ENCODE measurements at regions not wholly inside any gene's neighbourhood (a gene's known extent, or its start where the extent isn't known, plus 50 kb on each side); places are given as distances from the start of the nearest gene placed in this dataset.

DNA sequence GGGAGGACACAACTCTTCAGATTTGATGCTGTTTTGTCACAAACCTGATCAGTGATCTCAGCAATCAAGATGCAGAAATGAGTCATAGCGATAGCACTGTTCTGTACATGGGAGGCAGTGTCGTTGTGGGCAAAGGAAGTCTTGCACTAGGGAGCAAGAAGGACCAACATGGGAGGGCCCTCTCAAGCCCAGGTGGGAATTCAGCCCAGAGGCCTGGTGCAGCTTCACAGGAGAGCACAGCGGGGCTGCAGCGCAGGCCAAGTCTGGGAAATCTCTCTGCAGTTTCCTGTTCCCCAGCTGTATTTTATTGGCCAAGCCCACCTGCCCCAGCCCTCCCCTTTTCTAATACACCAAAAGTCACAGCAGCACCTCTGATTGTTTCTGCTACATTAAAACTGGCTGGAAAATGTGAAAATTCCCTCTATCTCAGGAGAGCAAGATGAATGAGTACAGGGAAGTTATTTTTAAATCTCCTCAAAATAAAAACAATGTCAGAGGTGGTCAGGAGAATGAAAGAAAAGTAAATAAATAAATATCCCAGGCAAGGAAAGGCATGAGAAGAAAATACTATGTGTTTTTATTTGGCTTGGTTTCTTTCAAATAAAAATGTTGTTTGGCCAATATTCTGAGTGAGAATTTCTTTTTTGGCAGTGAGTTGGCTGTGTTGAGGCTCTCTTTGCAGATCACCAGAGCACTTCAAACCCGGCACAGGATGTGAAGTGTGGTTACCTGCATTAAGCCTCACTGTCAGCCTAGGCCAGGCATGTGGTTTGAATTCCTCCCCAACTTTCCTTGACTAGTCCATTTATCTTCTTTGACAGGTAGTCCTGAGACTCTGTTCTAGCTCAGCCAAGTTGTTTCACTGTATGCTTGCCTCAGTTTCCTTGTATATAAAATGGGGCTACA, 422.1 kb downstream of the PLPP3 start:
- no peaks in the 10 kb centered on the region for H3K36me3 ChIP-seq (replicated peaks in 1 of 2; ENCODE audit: control insufficient read depth in 1 of 2, insufficient read depth in 2 of 2, low read length in 2 of 2)
- H3K27ac ChIP-seq (ENCODE audit: extremely low read length, insufficient read depth, low read length), result no peak overlapping the region
- no peak overlapping the region for H3K4me3 ChIP-seq (replicated peaks in 1 of 3; ENCODE audit: insufficient read depth in 1 of 3, low read depth in 2 of 3, low read length in 3 of 3)
- no peak for FAIRE-seq
- no peak overlapping the region for H3K9ac ChIP-seq (ENCODE audit: insufficient read depth, low read depth, low read length)
- in situ Hi-C loops (cut with HindIII; ENCODE audit: extremely low pct_ligation_motif_present, low pct_unique_long_range_greater_than_20kb), result no loop called here
- H3K27me3 ChIP-seq (ENCODE audit: control insufficient read depth in 1 of 2, insufficient read depth in 2 of 2, low read length in 2 of 2), result no peaks in the 10 kb centered on the region
- no peaks in the 10 kb centered on the region for H4K20me1 ChIP-seq (ENCODE audit: insufficient read depth, low read length)
- H3K9me3 ChIP-seq (ENCODE audit: low read length), result no peaks in the 10 kb centered on the region
- no peaks in the 10 kb centered on the region for H3K79me2 ChIP-seq (ENCODE audit: insufficient read depth, low read length)
- no peak for ATAC-seq
- no peak for DNase-seq (ENCODE audit: low spot score)
- 74% methylated on average over 5 of the region's 5 CpGs for WGBS (ENCODE audit: low lambda C conversion rate)
- intact Hi-C loops (cut with micrococcal nuclease; ENCODE audit: unreplicated experiment), result no loop called here
- ChIA-PET CTCF (ENCODE audit: low intra/inter-chr PET ratio, low total read pairs) (no interaction called here), POLR2A (no interaction called here)
- H2AFZ ChIP-seq (ENCODE audit: low read length), result no peak overlapping the region
- BruUV-seq (replicated peaks), result no TSS peak
- H3K4me1 ChIP-seq (ENCODE audit: insufficient read depth, low read length), result no peaks in the 10 kb centered on the region
- H3K4me2 ChIP-seq (ENCODE audit: low read depth, low read length), result no peak overlapping the region
- TF ChIP-seq ZNF205 (CRISPR knock-in tag; IDR thresholded peaks at IDR 0.05) (no peak), BORCS8-MEF2B (CRISPR knock-in tag; IDR thresholded peaks at IDR 0.05) (no peak), ZNF547 (CRISPR knock-in tag; IDR thresholded peaks at IDR 0.05) (no peak), ZNF629 (CRISPR knock-in tag; conservative IDR thresholded peaks at IDR 0.05) (no peak), RELA (CRISPR knock-in tag; IDR thresholded peaks at IDR 0.05) (no peak), LCORL (IDR thresholded peaks at IDR 0.05) (no peak), LCORL (CRISPR knock-in tag; IDR thresholded peaks at IDR 0.05) (no peak), ZNF17 (CRISPR knock-in tag; IDR thresholded peaks at IDR 0.05) (no peak), ZNF224 (CRISPR knock-in tag; IDR thresholded peaks at IDR 0.05) (no peak), BRCA1 (CRISPR knock-in tag; IDR thresholded peaks at IDR 0.05) (no peak), MIER3 (CRISPR knock-in tag; IDR thresholded peaks at IDR 0.05; ENCODE audit: borderline replicate concordance) (no peak), CAMTA2 (CRISPR knock-in tag; IDR thresholded peaks at IDR 0.05; ENCODE audit: borderline replicate concordance) (no peak), TGIF2 (CRISPR knock-in tag; IDR thresholded peaks at IDR 0.05) (no peak)
- TF ChIP-seq, protein P1, sequence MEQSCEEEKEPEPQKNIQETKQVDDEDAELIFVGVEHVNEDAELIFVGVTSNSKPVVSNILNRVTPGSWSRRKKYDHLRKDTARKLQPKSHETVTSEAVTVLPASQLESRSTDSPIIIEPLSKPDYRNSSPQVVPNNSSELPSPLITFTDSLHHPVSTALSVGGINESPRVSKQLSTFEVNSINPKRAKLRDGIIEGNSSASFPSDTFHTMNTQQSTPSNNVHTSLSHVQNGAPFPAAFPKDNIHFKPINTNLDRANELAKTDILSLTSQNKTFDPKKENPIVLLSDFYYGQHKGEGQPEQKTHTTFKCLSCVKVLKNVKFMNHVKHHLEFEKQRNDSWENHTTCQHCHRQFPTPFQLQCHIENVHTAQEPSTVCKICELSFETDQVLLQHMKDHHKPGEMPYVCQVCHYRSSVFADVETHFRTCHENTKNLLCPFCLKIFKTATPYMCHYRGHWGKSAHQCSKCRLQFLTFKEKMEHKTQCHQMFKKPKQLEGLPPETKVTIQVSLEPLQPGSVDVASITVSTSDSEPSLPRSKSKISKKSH (CRISPR knock-in tag; IDR thresholded peaks at IDR 0.05; ENCODE audit: borderline replicate concordance), result no peak
- TF ChIP-seq, protein P2, sequence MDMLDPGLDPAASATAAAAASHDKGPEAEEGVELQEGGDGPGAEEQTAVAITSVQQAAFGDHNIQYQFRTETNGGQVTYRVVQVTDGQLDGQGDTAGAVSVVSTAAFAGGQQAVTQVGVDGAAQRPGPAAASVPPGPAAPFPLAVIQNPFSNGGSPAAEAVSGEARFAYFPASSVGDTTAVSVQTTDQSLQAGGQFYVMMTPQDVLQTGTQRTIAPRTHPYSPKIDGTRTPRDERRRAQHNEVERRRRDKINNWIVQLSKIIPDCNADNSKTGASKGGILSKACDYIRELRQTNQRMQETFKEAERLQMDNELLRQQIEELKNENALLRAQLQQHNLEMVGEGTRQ (IDR thresholded peaks at IDR 0.05; ENCODE audit: low read depth, low read length), result no peak
- TF ChIP-seq, protein P2 (CRISPR knock-in tag; IDR thresholded peaks at IDR 0.05; ENCODE audit: borderline replicate concordance), result no peak
- TF ChIP-seq, protein P3, sequence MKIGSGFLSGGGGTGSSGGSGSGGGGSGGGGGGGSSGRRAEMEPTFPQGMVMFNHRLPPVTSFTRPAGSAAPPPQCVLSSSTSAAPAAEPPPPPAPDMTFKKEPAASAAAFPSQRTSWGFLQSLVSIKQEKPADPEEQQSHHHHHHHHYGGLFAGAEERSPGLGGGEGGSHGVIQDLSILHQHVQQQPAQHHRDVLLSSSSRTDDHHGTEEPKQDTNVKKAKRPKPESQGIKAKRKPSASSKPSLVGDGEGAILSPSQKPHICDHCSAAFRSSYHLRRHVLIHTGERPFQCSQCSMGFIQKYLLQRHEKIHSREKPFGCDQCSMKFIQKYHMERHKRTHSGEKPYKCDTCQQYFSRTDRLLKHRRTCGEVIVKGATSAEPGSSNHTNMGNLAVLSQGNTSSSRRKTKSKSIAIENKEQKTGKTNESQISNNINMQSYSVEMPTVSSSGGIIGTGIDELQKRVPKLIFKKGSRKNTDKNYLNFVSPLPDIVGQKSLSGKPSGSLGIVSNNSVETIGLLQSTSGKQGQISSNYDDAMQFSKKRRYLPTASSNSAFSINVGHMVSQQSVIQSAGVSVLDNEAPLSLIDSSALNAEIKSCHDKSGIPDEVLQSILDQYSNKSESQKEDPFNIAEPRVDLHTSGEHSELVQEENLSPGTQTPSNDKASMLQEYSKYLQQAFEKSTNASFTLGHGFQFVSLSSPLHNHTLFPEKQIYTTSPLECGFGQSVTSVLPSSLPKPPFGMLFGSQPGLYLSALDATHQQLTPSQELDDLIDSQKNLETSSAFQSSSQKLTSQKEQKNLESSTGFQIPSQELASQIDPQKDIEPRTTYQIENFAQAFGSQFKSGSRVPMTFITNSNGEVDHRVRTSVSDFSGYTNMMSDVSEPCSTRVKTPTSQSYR (CRISPR knock-in tag; IDR thresholded peaks at IDR 0.05; ENCODE audit: borderline replicate concordance), result no peak
- TF ChIP-seq, protein P4, sequence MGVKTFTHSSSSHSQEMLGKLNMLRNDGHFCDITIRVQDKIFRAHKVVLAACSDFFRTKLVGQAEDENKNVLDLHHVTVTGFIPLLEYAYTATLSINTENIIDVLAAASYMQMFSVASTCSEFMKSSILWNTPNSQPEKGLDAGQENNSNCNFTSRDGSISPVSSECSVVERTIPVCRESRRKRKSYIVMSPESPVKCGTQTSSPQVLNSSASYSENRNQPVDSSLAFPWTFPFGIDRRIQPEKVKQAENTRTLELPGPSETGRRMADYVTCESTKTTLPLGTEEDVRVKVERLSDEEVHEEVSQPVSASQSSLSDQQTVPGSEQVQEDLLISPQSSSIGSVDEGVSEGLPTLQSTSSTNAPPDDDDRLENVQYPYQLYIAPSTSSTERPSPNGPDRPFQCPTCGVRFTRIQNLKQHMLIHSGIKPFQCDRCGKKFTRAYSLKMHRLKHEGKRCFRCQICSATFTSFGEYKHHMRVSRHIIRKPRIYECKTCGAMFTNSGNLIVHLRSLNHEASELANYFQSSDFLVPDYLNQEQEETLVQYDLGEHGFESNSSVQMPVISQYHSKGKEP (CRISPR knock-in tag; IDR thresholded peaks at IDR 0.05), result no peak
